ENCODE measurements at regions not wholly inside any gene's neighbourhood (a gene's known extent, or its start where the extent isn't known, plus 50 kb on each side); places are given as distances from the start of the nearest gene placed in this dataset.

GRCh38 chr16:59698346-59699020 lies 964.4 kb upstream of the GOT2 start:
- TF ChIP-seq CTCF (IDR thresholded peaks at IDR 0.05) (no peak), POLR2A (IDR thresholded peaks at IDR 0.05) (no peak), EP300 (IDR thresholded peaks at IDR 0.05) (no peak)

Data from stomach (tissue), 4 donors.